Spleen (tissue), 7 donors: ENCODE measurements at regions not wholly inside any gene's neighbourhood (a gene's known extent, or its start where the extent isn't known, plus 50 kb on each side); places are given as distances from the start of the nearest gene placed in this dataset.

Experiments used
- CTCF ChIP-seq, 11 experiments: fragments of 200-600 bp in 7 of 11; fragments of 450-650 bp in 4 of 11; sonication (generic) in 4 of 11; IDR thresholded peaks in 8 of 11; conservative IDR thresholded peaks in 3 of 11; 1 replicate in 7 of 11; 2 replicates in 4 of 11; pipeline versions ENCODE4 v1.4.0 to v1.8.0; 2016 to 2021; ENCODE audit warnings: antibody characterized with exemption in 11 of 11, inconsistent platforms in 4 of 11, mild to moderate bottlenecking in 1 of 11
- POLR2A ChIP-seq, 3 donors: fragments of 450-650 bp; IDR thresholded peaks; one replicate each; pipeline ENCODE4 v1.5.1; 2017; ENCODE audit warnings: antibody characterized with exemption in 3 of 3, mild to moderate bottlenecking in 1 of 3
- POLR2AphosphoS5 ChIP-seq, 3 donors: sonication (generic); formaldehyde crosslinking; IDR thresholded peaks; one replicate each; pipeline ENCODE4 v1.5.1; 2017; ENCODE audit warnings: antibody characterized with exemption in 3 of 3
- donor health status: DM: no; HTN: no; CAD: no; lungs with moderate emphysema.
- donor health status: DM: no; HTN: no; CAD: no.
- donor health status: DM: no; HTN: no; CAD: no.

DNA sequence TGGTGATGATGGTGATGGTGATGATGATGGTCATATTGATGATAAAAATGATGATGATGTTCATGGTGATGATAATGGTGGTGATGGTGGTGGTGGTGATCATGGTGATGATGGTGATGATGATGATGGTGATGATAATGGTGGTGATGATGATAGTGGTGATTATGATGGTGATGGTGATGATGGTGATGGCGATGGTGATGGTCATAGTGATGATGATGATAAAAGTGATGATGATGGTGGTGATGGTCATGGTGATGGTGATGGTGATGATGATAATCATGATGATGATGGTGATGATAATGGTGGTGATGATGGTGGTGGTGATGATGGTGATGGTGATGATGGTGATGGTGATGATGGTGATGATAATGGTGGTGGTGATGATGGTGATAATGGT is 478.7 kb downstream of the TYW1 start:
- TF ChIP-seq POLR2AphosphoS5 (IDR thresholded peaks at IDR 0.05) (no peak), POLR2A (IDR thresholded peaks at IDR 0.05) (no peak), CTCF (IDR thresholded peaks at IDR 0.05 in 8 of 11, conservative IDR thresholded peaks at IDR 0.05 in 3 of 11) (no peak)
